ENCODE measurements at regions not wholly inside any gene's neighbourhood (a gene's known extent, or its start where the extent isn't known, plus 50 kb on each side); places are given as distances from the start of the nearest gene placed in this dataset.

DNA sequence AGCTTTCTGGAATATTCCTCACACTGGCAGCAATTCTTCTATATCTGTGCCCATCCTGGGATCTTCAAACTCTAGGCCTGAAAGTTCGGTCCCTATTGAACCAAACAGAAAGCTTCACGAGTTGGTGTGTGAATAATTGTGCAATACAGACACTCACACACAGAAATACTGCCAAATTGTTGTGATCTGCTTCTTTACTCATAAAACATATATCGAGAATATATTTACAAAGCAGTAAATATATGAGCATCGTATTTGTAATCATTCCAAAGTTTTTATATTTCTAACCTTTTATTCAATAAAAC is 56.6 kb upstream of the BEX4 start:
- DNase-seq = no peak

DNA sequence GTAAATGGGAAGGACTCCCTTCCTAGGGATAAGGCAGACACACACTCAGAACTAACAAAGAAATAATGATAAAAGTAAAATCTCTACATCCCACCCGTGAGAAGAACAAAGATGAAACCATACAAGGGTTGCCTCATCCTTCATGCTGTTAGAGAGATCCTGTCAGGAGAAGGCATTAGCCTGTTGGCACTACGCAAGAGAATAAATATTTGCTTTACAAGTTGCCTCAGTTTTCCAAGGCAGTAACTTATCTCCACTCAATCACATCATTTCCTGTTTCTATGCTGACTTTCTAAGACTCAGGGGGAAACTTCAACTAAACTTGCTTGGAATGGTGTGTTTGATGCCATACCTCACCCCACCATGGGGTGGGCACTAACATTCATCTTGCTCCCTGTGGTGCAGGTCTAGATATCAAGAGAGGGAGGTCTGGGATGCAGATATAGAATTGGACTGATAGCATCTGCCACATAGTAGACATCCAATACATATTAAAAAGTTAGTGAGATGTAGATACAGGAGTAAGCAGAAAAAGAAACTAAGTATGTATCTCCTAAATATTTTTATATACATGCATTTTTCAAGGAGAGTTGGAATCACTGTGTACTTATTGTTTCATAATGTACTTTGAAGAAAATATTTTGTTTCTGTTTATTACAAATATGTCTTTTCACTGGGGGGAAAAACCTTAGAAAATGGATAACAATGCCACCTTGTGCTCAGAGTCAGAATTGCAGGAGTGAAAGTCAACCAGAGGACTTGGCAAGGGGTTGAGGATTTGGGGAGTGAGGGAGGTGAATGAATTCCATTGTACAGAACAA is 57.2 kb upstream of the BEX4 start:
- peak; percentile 61 for DNase-seq

DNA sequence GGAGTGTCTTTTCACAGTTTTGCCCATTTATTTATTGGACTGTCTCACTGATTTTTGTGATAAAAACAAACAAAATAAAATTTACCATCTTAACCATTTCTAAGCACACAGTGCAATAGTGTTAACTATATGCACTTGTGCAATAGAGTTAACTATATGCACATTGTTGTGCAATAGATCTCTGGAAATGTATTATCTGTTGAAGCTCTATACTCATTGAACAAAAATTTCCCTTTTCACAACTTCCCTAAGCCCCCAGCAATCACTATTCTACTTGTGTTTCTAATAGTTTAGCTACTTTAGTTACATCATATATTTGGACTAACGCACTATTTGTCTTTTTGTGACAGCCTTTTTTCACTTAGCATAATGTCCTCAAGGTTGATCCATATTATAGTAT is 59.7 kb upstream of the BEX4 start:
- peak; percentile 8 for DNase-seq

DNA sequence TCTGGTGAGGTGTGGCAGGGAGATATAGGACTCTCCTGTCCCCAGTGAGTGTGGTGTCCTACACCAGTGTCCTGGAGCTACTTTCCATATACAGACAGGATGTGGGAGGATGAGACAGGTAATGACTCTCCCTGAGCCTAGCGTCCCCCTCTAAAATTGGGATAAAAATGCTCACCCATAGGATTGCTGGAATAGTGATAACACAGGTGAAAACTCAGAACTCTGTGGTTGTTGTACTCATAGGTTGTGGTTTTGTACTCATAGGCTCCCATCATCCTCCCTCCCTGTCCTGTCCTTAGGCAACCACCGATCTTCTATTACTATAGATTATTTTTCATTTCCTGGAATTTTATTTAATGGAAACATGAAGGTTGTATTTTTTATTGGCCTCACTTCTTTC is 60.7 kb upstream of the NXF3 start:
- no peak for DNase-seq

DNA sequence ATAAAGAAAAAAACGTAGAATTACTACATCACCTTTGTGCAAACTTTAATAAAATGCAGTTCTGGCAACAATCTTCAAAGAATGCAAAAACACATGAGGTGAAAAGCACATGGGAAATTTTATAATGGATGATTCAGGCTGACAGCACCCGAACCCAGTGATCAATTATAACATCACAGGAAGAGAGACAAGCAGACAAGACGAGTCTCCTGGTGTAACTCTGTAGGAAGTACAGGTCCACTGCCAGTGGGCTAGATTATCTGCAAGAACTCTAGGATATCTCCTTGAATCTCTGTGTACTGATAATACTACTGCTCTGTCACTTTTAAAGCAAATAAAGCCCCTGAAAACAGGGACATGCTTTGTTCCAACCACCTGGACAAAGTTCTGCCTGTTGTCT is 58.9 kb upstream of the NXF3 start:
- DNase-seq = no peak

DNA sequence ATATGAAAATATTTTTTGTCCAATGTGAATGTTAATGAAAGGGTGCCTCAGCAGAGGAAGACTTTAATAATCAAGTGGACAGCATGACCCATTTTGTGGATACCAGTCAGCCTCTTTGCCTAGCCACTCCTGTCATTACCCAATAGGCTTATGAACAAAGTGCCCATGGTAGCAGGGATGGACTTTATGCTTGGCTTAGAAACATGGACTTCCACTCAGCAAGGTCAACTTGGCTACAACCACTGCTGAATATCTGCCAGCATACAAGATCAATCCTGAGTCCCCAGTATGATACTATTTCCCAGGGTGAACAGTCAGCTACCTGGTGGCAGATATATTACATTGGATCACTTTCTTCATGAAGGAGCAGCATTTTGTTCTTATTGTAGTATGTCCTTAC is 56.7 kb upstream of the NXF3 start:
- no peak for DNase-seq

DNA sequence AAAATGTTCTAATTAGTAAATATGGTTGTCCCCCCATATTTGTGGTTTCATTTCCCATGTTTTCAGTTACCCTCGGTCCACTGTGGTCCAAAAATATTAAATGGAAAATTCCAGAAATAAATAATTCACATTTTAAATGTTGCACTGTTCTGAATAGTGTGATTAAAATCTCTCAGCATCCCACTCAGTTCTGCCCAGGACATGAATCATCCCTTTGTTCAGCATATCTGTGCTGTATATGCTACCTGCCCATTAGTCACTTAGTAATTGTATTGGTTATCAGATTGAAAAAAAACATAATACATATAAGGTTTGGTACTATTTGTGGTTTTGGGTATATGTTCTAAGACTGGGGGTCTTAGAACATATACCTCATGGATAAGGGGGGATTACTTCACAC is 55.1 kb upstream of the NXF3 start:
- DNase-seq = no peak

Data from hematopoietic multipotent progenitor cell treated with erythropoietin and hydrocortisone succinate and interleukin-3 and kit ligand, for 6 days (in vitro differentiated cells).